ENCODE measurements at regions not wholly inside any gene's neighbourhood (a gene's known extent, or its start where the extent isn't known, plus 50 kb on each side); places are given as distances from the start of the nearest gene placed in this dataset.

- FAIRE-seq (no peak), DNase-seq (ENCODE audit: insufficient read length, low spot score) (no peak)
- no peak for TF ChIP-seq POU2F2 (IDR thresholded peaks at IDR 0.05; ENCODE audit: low read depth, low read length)
- TF ChIP-seq SPI1 (IDR thresholded peaks at IDR 0.05; ENCODE audit: low read depth, low read length) = no peak
- TF ChIP-seq TAF1 (IDR thresholded peaks at IDR 0.05; ENCODE audit: low read depth, low read length) = no peak
- TF ChIP-seq PAX5 (IDR thresholded peaks at IDR 0.05; ENCODE audit: insufficient read depth, low read length, severe bottlenecking) = no peak
- TF ChIP-seq POLR2AphosphoS5 (IDR thresholded peaks at IDR 0.05; ENCODE audit: low read depth, low read length) = no peak
- no peak for TF ChIP-seq POLR2A (IDR thresholded peaks at IDR 0.05; ENCODE audit: low read depth, low read length)
Measured at GRCh38 chr3:61450866-61451265, 110.5 kb upstream of the PTPRG start.

GRCh38 chr3:61451841-61452240 is 109.5 kb upstream of the PTPRG start:
- TF ChIP-seq POU2F2 (IDR thresholded peaks at IDR 0.05; ENCODE audit: low read depth, low read length) (no peak), TAF1 (IDR thresholded peaks at IDR 0.05; ENCODE audit: low read depth, low read length) (no peak), SPI1 (IDR thresholded peaks at IDR 0.05; ENCODE audit: low read depth, low read length) (no peak), PAX5 (IDR thresholded peaks at IDR 0.05; ENCODE audit: insufficient read depth, low read length, severe bottlenecking) (no peak), POLR2A (IDR thresholded peaks at IDR 0.05; ENCODE audit: low read depth, low read length) (no peak), POLR2AphosphoS5 (IDR thresholded peaks at IDR 0.05; ENCODE audit: low read depth, low read length) (no peak)
- no peak for FAIRE-seq
- no peak for DNase-seq (ENCODE audit: insufficient read length, low spot score)

- TF ChIP-seq POLR2AphosphoS5 (IDR thresholded peaks at IDR 0.05; ENCODE audit: low read depth, low read length) = no peak
- no peak for TF ChIP-seq TAF1 (IDR thresholded peaks at IDR 0.05; ENCODE audit: low read depth, low read length)
- no peak for TF ChIP-seq PAX5 (IDR thresholded peaks at IDR 0.05; ENCODE audit: insufficient read depth, low read length, severe bottlenecking)
- TF ChIP-seq POLR2A (IDR thresholded peaks at IDR 0.05; ENCODE audit: low read depth, low read length) = no peak
- TF ChIP-seq POU2F2 (IDR thresholded peaks at IDR 0.05; ENCODE audit: low read depth, low read length) = no peak
- TF ChIP-seq SPI1 (IDR thresholded peaks at IDR 0.05; ENCODE audit: low read depth, low read length) = no peak
- no peak for DNase-seq (ENCODE audit: insufficient read length, low spot score)
- FAIRE-seq = no peak
Measured at GRCh38 chr3:61452535-61453090, 108.8 kb upstream of the PTPRG start.

GRCh38 chr3:61454006-61454585 is 107.3 kb upstream of the PTPRG start:
- FAIRE-seq = no peak
- no peak for TF ChIP-seq POLR2AphosphoS5 (IDR thresholded peaks at IDR 0.05; ENCODE audit: low read depth, low read length)
- no peak for TF ChIP-seq TAF1 (IDR thresholded peaks at IDR 0.05; ENCODE audit: low read depth, low read length)
- no peak for TF ChIP-seq SPI1 (IDR thresholded peaks at IDR 0.05; ENCODE audit: low read depth, low read length)
- no peak for TF ChIP-seq POU2F2 (IDR thresholded peaks at IDR 0.05; ENCODE audit: low read depth, low read length)
- TF ChIP-seq PAX5 (IDR thresholded peaks at IDR 0.05; ENCODE audit: insufficient read depth, low read length, severe bottlenecking) = no peak
- no peak for TF ChIP-seq POLR2A (IDR thresholded peaks at IDR 0.05; ENCODE audit: low read depth, low read length)

GRCh38 chr3:61454801-61455200 is 106.6 kb upstream of the PTPRG start:
- no peak for FAIRE-seq

More at GRCh38 chr3:61454006-61454585, 107.3 kb upstream of the PTPRG start:
- DNase-seq (ENCODE audit: insufficient read length, low spot score) = no peak

GRCh38 chr3:61460636-61461035 is 100.7 kb upstream of the PTPRG start:
- no peak for TF ChIP-seq TAF1 (IDR thresholded peaks at IDR 0.05; ENCODE audit: low read depth, low read length)
- no peak for TF ChIP-seq POLR2A (IDR thresholded peaks at IDR 0.05; ENCODE audit: low read depth, low read length)
- no peak for DNase-seq (ENCODE audit: insufficient read length, low spot score)
- FAIRE-seq = no peak

More at GRCh38 chr3:61454801-61455200, 106.6 kb upstream of the PTPRG start:
- TF ChIP-seq PAX5 (IDR thresholded peaks at IDR 0.05; ENCODE audit: insufficient read depth, low read length, severe bottlenecking) = no peak
- TF ChIP-seq POLR2AphosphoS5 (IDR thresholded peaks at IDR 0.05; ENCODE audit: low read depth, low read length) = no peak
- no peak for TF ChIP-seq POU2F2 (IDR thresholded peaks at IDR 0.05; ENCODE audit: low read depth, low read length)
- TF ChIP-seq POLR2A (IDR thresholded peaks at IDR 0.05; ENCODE audit: low read depth, low read length) = no peak
- no peak for TF ChIP-seq TAF1 (IDR thresholded peaks at IDR 0.05; ENCODE audit: low read depth, low read length)
- no peak for TF ChIP-seq SPI1 (IDR thresholded peaks at IDR 0.05; ENCODE audit: low read depth, low read length)
- no peak for DNase-seq (ENCODE audit: insufficient read length, low spot score)

GRCh38 chr3:61463191-61463590 is 98.2 kb upstream of the PTPRG start:
- DNase-seq (ENCODE audit: insufficient read length, low spot score) (no peak), FAIRE-seq (no peak)
- no peak for TF ChIP-seq POU2F2 (IDR thresholded peaks at IDR 0.05; ENCODE audit: low read depth, low read length)
- no peak for TF ChIP-seq PAX5 (IDR thresholded peaks at IDR 0.05; ENCODE audit: insufficient read depth, low read length, severe bottlenecking)
- TF ChIP-seq TAF1 (IDR thresholded peaks at IDR 0.05; ENCODE audit: low read depth, low read length) = no peak

- FAIRE-seq = no peak
- TF ChIP-seq TAF1 (IDR thresholded peaks at IDR 0.05; ENCODE audit: low read depth, low read length) (no peak), POU2F2 (IDR thresholded peaks at IDR 0.05; ENCODE audit: low read depth, low read length) (no peak), POLR2AphosphoS5 (IDR thresholded peaks at IDR 0.05; ENCODE audit: low read depth, low read length) (no peak), SPI1 (IDR thresholded peaks at IDR 0.05; ENCODE audit: low read depth, low read length) (no peak), POLR2A (IDR thresholded peaks at IDR 0.05; ENCODE audit: low read depth, low read length) (no peak), PAX5 (IDR thresholded peaks at IDR 0.05; ENCODE audit: insufficient read depth, low read length, severe bottlenecking) (no peak)
- DNase-seq (ENCODE audit: insufficient read length, low spot score) = no peak
Measured at GRCh38 chr3:61464518-61465140, 96.7 kb upstream of the PTPRG start.

GRCh38 chr3:61466357-61466756 is 95.0 kb upstream of the PTPRG start:
- FAIRE-seq (no peak), DNase-seq (ENCODE audit: insufficient read length, low spot score) (no peak)
- TF ChIP-seq SPI1 (IDR thresholded peaks at IDR 0.05; ENCODE audit: low read depth, low read length) = no peak
- TF ChIP-seq TAF1 (IDR thresholded peaks at IDR 0.05; ENCODE audit: low read depth, low read length) = no peak
- TF ChIP-seq PAX5 (IDR thresholded peaks at IDR 0.05; ENCODE audit: insufficient read depth, low read length, severe bottlenecking) = no peak
- TF ChIP-seq POLR2AphosphoS5 (IDR thresholded peaks at IDR 0.05; ENCODE audit: low read depth, low read length) = no peak
- TF ChIP-seq POLR2A (IDR thresholded peaks at IDR 0.05; ENCODE audit: low read depth, low read length) = no peak
- TF ChIP-seq POU2F2 (IDR thresholded peaks at IDR 0.05; ENCODE audit: low read depth, low read length) = no peak

Measured in GM12891 (cell line).